NCI-H1694 treated with DMSO at 0.1 percent for 48 hours (cell line): ENCODE measurements at regions not wholly inside any gene's neighbourhood (a gene's known extent, or its start where the extent isn't known, plus 50 kb on each side); places are given as distances from the start of the nearest gene placed in this dataset.
"Not testable (repeated sequence)": the region's sequence is repeated elsewhere in the genome, so short reads cannot be mapped to it uniquely, and the experiment has no call there.

Source experiments
- DNase-seq: peaks from one replicate; lab custom pipeline; 2025; lab: John Stamatoyannopoulos, UW

DNA sequence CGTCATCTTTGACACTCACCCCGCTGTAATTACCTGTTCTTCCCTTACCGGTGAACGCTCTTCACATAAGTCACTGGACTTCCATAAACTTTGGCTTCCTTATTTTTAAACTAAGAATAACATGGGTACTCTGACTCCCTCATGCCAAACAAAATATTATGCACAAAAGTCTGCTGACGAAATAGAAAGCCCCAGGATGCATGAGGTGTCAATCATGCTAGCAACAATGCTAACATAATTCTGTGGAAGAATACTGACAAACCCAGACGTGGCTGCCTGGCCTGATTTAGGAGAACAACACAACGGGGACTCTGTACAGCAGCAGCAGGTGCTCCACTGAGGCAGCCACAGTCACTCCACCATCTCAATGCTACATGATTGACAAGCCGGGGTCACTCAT, 137.5 kb downstream of the CCDC71L start:
- no peak for DNase-seq

DNA sequence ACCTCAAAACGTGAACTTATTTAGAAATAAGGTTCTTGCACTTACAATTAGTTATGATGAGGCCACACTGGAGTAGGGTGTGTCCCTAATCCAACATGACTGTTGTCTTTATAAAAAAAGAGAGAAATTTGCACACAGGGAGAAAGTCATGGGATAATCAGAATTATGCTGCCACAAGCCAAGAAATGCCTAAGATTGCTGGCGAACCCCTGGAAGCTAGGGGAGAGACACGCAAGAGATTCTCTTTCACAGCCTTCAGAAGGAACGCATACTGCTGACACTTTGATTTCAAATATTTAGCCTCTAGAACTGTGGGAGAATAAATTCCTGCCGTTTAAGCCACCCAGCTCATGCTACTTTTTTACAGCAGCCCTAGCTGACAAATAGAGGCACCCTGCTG, 138.3 kb downstream of the CCDC71L start:
- no peak for DNase-seq

DNA sequence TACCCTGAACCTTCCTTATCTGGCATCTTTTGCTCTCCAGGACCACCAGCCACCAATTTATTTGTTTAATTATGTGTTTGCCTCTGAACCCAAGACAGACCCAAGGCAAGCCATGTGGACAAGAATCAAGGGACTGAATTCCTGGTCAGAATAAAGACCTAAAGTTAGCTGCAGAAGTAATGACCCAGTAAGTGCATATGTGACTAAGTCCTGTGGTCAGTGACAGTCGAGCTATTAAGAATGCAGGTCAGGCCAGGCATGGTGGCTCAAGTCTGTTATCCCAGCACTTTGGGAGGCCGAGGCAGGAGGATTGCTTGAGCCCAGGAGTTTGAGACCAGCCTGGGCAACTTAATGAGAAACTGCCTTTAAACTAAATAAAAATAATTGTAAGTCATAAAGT, 139.4 kb downstream of the CCDC71L start:
- DNase-seq, result no peak

DNA sequence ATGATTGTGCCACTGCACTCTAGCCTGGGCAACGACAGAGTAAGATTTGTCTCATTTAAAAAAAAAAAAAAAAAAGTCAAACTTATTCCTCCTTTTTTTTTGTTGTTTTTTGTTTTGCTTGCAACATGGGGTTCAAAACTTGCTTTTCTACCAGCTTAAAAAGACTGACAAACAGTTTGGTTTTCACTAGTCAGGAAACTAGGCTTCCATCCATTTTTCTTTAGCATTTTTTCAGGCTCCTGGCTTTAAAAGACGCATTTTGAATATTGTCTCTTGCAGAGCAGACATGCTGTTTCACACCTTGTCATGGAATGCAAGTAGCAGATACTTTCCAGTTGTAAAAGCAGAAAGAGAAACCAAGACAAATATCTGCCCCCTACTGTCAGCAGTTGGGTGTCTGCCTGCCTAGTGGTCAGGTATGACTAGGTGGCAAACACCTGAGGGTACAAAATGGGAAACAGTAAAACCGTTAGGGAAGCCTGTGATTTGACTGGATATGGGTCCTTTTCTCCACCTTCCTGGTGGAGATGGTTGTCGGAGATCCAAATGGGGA, 139.9 kb downstream of the CCDC71L start:
- no peak for DNase-seq

DNA sequence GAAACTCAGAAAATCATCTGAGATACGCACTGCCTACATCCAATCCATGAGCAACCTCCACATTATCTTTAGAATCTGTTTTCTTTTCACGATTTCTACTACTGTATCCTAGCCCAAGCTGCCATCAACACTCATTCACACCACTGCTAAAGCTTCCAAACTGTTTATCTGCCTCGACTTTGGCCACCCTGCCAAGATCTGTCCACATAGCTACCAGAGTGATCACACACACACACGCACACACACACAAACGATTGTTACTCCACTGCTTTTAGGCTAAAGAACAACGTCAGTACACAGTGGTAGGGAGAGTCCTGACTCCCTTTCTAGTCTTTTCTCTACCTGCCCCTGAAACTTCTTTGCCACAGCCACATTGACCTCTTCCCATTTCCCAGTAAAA, 142.0 kb downstream of the CCDC71L start:
- no peak for DNase-seq

DNA sequence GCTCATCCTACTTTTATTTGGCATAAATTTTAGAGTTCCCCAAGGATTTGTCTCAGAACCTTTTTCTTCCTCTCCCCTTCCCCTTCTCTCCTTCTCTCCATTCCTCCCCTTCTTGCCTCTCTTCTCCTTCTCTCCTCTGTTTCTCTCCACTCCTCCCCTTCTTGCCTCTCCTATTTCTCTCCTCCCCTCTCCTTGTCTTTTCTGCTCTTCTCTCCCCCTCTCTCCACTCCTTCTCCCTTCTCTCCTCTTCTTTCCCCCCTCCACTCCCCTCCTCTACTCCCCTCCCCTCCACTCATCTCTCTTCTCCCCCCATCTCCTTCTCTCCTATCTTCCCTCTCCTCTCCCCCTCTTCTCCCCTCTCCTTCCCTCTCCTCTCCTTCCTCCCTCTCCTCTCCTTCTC, 142.7 kb downstream of the CCDC71L start:
- no peak for DNase-seq

DNA sequence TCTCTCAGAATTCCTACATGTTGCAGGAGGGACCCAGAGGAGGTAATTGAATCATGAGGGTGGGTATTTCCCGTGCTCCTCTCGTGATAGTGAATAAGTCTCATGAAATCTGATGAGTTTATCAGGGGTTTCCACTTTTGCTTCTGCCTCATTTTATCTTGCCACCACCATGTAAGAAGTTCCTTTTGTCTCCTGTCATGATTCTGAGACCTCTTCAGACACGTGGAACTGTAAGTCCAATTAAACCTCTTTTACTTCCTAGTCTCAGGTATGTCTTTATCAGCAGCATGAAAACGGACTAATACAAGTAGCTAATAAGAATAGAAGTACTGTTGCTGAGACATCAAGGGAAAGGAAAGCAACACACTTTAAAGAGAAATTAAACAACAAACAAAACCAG, 143.4 kb downstream of the CCDC71L start:
- DNase-seq, result no peak

DNA sequence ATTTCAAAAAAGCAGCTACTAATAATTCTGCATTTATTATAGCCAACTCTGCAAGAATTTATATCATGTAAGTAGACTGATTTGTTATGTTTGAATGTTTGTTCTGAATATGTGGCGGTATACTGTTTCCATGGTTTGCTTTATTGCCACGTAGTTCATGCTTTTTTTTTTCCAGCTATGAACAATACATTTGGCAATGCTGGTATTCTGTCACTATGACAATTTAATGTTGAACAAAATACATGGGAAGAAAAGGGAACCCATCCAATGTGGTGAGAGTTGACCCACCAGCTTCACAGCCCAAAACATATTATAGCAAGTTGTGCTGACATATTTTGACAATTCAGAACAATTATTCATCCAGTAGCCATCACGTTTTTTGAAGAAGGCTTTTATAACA, 145.6 kb downstream of the CCDC71L start:
- no peak for DNase-seq

DNA sequence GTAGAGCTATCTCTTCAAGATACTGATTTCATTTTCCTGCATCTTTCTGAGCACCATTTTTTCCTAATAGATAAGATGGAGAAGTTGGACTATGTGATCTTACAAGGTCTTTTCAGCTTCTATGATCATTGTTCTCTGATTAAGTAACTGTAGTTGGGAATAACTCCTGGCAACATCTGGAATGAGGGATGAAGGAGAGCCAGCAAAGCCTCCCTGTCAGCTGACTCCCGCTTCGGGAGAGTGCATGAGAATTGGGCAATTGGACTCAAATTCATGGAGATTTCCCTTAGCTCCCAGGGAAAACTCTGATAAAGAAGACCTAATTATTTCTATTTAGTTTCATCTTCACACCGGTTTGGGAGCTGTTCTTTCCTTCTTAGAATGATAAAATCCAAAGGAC, 146.1 kb downstream of the CCDC71L start:
- no peak for DNase-seq

DNA sequence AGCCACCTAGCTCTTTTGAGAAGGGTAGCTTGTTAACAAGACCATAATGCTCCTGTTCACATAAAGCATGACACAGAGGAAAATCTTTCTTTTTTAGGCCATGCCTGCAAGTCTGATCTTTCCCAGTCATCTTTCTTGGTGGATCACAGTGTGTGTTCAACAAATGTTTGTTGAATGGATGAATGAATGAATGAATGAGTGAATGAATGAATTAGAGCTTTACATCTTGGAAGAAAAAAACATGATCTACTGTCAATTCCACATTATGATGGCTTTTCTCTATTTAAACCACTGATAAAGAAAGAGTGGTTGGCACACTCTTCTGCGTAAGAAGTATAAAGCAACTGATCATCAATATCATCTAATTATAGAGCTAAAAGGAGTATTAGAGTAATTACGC, 148.7 kb downstream of the CCDC71L start:
- no peak for DNase-seq

DNA sequence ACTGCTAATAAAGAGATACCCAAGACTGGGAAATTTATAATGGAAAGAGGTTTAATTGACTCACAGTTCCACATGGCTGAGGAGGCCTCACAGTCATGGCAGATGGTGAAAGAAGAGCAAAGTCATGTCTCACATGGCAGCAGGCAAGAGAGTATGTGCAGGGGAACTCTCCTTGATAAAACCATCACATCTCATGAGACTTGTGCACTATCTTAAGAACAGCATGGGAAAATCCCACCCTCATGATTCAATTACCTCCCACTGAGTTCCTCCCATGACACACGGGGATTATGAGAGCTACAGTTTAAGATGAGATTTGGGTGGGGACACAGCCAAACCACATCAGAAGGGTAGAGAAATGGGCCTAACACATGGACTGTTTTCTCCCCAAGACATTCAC, 156.3 kb downstream of the CCDC71L start:
- no peak for DNase-seq

DNA sequence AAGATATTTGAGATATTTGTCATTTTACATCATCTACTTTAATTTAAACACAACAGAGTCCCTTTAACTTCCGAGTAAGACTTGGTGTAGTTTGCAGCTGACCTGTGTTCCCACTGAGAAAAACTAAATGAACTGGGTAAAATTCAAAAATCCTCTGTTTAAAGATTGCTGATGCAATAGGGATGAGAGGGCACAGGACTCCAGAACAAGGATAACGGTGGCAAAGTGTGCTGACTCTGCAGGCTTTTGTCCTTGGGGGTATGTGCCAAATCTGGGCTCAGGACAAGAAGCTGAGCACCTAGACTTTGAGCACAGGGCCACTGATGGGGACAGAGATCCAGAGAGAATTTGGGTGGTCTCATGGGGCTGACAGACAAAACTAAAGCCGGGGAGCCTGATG, 156.8 kb downstream of the CCDC71L start:
- DNase-seq, result no peak

DNA sequence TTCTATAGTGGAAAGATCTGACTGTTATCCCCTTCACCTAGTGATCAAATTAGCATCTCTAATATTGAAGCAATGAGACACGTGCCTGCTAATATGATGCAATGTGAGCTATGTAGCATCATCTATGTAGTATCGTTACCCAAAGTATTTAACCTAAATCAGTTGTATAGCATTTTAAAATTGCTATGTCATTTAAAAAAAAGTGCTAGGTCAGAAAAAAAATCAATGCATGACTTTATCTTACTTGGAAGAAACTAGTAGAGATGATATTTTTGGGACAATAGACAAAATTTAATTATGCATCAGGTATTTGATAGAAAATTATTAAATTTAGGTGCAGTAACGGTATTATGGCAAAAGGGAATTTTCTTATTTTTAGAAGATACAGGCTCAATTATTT, 157.3 kb downstream of the CCDC71L start:
- DNase-seq, result no peak

DNA sequence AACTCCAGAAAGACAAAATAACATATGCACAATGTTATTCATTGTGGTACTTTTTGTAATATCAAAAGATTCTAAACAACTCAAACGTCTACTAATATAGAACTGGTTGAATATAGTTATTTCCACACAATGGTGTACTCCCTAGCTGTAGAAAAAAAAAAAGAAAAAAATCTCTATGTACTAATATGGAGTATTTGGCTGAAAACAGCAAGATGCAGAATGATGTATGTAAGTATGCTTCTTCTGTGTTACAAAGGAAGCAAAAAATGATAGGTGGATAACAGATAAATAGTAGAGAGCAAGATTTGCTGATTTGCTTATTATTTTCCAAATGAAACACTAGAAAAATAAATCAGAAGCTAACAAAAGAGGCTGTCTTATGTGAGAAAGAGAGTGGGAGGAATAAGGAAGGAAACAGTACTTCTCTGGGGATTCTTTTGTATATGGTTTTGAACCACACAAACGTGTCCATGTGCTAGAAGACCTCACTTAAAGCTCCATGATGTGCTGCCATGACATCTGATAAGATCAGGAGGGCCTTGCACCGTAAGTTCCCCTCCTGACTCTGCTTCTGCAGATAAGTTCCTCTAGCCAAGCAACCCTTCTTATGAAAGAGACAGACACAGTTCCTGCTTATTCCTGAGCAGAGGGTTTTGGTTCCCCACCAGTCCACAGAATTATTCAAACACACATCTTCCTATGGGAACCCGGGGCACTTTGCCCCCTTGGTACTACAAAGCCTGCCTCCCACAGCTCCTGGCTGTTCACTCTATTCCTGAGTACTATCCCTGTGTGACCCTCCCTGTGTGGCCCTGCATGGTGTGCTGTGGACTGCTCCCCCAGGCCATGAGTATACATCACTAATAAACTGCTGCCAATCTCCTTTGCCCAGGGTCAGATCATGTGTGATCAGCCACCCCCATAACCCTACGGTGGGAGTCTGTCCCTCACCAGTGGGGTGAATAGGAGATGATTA, 159.1 kb downstream of the CCDC71L start:
- DNase-seq, result no peak

DNA sequence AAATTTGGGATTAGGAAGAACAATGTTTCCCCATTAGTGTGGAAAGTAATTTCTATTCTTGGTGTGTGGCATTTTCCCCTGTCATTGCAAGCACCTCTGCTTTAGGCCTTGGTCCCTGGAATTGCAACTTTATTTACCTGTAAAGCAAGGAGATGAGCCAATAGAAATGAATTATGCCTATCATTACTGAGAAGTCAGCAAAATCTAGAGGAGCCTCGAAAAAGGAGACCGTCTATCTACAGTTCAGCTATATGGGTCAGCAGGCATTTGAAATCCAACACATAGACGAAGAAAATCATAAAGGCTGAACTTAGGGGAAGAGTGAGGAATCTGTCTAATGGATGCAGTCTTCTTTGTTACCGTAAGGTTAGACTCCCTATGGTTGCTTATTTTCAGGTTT, 161.1 kb downstream of the CCDC71L start:
- no peak for DNase-seq

DNA sequence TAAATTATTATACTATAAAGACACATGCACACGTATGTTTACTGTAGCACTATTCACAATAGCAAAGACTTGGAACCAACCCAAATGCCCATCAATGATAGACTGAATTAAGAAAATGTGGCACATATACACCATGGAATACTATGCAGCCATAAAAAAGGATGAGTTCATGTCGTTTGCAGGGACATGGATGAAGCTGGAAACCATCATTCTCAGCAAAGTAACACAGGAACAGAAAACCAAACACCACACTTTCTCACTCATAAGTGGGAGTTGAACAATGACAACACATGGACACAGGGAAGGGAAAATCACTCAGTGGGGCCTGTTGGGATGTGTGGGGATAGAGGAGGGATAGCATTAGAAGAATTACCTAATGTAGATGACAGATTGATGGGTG, 163.0 kb downstream of the CCDC71L start:
- DNase-seq, result not testable (repeated sequence)

DNA sequence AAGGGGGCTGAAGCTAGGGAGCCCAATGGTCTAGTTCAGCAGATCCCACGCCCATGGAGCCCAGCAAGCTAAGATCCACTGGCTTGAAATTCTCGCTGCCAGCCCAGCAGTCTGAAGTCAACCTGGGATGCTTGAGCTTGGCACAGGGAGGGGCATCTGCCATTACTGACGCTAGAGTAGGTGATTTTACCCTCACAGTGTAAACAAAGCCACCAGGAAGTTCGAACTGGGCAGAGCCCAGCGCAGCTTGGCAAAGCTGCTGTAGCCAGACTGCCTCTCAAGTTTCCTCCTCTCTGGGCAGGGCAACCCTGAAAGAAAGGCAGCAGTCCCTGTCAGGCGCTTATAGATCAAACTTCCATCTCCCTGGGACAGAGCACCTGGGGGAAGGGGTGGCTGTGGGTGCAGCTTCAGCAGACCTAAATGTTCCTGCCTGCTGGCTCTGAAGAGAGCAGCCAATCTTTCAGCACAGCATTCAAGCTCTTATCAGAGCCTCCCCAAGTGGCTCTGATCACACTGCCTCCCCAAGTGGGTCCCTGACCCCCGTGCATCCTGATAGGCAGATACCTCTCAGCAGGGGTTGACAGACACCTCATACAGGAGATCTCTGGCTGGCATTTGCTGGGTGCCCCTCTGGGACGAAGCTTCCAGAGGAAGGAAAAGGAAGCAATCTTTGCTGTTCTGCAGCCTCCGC, 167.8 kb downstream of the CCDC71L start:
- DNase-seq, result no peak

DNA sequence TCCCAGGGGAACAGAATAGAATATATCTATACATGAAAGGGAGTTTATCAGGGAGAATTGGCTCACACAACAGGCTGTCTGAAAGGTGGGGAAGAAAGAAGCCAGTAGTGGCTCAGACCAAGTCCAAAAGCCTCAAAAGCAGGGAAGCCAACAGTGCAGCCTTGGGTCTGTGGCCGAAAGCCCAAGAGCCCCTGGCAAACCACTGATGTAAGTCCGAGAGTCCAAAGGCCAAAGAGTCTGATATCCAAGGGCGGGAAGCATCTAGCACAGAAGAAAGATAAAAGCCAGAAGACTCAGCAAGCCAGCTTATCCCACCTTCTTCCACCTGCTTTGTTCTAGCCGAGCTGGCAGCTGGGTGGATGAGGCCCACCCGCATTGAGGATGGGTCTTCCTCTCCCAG, 172.5 kb downstream of the CCDC71L start:
- no peak for DNase-seq

DNA sequence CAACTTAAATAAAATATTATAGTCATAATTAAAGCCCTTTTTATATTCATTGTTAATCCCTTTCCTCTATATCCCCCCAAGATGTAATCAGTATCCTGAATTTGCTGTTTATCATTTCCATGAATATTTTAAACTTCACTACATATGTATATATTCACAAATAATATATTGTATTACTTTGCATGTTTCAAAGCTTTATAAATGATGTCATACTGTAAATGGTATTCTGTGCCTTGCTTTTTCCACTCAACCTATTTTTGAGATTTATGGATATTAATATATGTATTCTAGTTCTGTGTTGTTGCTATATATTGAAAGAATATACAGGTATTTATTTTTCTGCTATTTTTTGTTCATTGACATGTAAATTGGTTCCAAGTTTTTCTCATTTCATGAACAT, 173.1 kb downstream of the CCDC71L start:
- no peak for DNase-seq

DNA sequence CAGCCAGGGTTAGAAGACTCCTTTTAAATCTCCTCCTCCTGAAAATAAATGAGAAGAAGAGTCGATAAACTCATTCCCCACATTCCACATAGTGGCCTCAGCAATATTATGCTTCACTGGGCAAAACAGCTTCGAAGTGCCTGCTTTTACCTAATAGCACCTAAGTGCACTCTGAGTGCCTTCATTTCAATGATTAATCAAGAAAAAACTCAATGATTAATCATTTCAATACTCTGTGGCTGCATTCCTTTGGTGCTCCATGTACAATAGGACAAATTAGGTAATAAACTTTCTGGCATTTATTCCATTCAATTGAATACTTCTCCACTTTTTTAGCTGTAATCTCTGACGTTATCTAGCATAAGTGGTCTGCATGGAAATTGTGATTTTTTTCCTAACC, 174.6 kb downstream of the CCDC71L start:
- DNase-seq, result no peak

DNA sequence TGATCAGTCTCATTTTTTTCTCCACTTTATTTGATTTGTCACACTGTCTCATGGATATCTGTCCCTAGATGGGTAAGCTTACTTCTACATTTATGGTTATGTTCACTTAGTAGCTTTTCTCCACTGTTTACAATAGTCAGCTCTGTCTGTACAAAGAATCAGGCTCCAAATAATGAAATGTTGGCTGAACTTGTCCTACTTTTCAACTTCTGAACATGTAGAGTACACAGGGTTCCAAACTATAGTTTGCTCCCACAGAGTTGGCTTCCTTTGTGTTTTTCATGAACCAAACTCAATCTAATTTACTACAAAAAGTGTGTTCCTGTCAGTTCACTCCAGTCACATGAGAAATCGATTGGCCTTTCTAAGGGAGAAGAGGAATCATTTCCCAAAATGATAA, 175.0 kb downstream of the CCDC71L start:
- DNase-seq, result no peak

DNA sequence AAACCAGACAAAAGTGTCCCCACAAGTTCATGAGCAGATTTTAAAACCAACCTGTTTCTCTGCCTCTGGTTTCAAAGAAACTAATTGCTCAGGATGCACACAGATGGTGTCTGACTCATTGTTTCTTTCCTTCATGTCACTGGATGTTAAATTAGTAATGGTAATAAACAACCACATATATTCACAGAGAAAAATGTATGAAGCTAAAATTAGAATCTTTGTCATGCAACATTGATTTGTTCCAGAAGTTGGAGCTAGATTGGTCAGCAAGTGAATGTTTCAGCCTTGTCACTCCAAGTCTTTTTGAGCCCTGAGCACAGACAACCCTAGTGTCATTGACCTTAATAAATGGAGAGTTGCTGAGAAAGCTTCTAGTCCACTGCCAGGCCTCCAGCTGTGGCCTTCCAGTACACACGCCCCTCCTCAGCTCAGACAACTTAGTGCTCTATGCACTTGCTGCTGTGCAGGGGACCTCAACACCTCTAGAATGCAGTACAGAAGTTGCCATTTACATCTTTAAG, 175.9 kb downstream of the CCDC71L start:
- DNase-seq, result peak; percentile 27

DNA sequence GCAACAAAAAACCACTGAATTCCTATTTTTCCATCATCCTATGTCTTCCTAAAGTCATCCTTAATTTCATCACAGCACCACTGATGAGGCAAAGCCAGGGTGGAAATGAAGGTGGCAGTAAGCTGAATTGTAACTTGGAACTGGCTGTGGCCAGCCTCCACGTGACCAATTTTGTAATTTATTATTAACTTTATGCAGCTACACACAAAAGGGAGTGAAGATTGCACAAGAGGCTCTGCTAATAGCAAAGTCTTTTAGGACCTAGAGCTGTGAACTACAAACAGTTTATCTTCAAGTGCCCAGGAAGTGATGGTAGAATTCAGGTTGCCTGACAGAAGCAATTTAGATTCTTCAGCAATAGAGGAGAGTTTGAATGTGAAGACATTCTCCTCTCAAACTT, 176.4 kb downstream of the CCDC71L start:
- no peak for DNase-seq
